ENCODE measurements at regions not wholly inside any gene's neighbourhood (a gene's known extent, or its start where the extent isn't known, plus 50 kb on each side); places are given as distances from the start of the nearest gene placed in this dataset.

DNA sequence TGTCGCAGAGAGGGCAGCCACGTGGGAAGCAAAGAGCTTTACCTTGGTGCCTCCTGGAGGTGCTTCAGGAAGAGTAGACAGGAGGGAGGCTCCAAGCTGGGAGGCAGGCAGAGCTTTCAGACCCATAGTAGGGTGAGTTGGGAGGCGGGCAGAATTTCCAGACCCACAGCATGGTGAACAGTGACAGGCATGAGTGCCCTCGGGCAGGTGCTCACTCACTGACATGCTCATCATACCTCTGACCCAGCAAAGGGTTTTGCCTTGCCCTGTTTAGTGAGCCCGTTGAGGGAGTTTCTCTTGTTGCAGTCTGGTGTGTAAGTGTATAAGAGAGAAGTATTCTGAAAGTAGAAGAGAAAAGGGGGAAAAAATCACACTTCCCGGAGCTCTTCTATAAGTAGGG lies 86.4 kb upstream of the NTM start:
- H3K4me1 Mint-ChIP-seq = no peaks in the 10 kb centered on the region
- no peaks in the 10 kb centered on the region for H3K9me3 Mint-ChIP-seq
- ATAC-seq (no peak), DNase-seq (no peak)
- H3K4me3 Mint-ChIP-seq = no peak overlapping the region
- no peaks in the 10 kb centered on the region for H3K27me3 Mint-ChIP-seq
- no peak overlapping the region for H3K27ac Mint-ChIP-seq
- no peaks in the 10 kb centered on the region for H3K36me3 Mint-ChIP-seq (ENCODE audit: low read depth)

DNA sequence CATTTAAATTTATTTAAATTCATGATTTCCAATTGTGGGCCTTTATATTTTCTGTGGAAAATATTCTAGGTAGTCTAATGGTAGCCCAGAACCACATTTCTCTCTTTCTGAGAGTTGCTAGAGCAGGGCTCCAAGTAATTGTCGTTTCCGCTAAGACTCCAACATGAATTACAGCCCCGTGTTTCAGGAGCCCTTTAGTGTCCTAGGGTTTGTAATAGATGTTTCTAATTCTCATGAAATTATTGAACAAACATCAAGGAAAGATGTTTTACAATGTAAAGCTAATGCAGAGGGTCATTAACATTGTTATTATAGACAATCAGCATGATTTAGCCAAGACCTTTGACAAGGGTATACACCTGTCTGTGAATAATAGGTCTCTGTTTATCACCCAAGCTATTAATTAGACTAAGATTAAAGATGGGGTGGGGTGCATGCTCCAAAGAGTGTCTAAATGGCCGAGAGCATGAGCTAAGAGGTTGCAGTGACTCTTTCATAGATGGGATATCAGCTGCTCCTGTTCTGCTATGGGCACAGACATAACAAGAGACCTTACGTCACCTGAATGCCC lies 81.8 kb upstream of the NTM start:
- DNase-seq (no peak), ATAC-seq (no peak)
- Mint-ChIP-seq H3K27me3 (no peaks in the 10 kb centered on the region), H3K4me1 (no peaks in the 10 kb centered on the region), H3K36me3 (ENCODE audit: low read depth) (no peaks in the 10 kb centered on the region), H3K9me3 (no peaks in the 10 kb centered on the region), H3K4me3 (no peak overlapping the region), H3K27ac (no peak overlapping the region)

DNA sequence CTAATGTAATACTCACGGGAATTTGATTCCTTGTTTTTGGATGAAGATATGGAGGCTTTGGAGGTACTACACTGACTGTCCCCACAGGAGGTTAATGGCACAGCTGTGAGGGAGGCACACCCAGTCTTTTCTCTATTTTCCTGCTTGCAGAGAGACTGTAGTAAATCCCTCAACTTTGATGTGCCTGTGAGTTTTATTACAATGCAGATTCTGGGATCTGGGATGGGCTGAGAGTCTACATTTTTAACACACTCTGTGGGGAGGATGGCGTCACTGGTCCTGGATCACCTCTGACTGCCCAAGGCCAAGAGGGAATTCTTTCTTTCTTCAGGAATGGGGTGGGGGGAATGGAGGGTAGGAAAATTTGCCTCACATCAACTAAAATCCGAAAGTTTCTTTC lies 80.2 kb upstream of the NTM start:
- no peak overlapping the region for H3K27ac Mint-ChIP-seq
- H3K9me3 Mint-ChIP-seq = no peaks in the 10 kb centered on the region
- DNase-seq (no peak), ATAC-seq (no peak)
- no peak overlapping the region for H3K4me3 Mint-ChIP-seq
- H3K27me3 Mint-ChIP-seq = no peaks in the 10 kb centered on the region
- H3K36me3 Mint-ChIP-seq (ENCODE audit: low read depth) = no peaks in the 10 kb centered on the region
- H3K4me1 Mint-ChIP-seq = no peaks in the 10 kb centered on the region

DNA sequence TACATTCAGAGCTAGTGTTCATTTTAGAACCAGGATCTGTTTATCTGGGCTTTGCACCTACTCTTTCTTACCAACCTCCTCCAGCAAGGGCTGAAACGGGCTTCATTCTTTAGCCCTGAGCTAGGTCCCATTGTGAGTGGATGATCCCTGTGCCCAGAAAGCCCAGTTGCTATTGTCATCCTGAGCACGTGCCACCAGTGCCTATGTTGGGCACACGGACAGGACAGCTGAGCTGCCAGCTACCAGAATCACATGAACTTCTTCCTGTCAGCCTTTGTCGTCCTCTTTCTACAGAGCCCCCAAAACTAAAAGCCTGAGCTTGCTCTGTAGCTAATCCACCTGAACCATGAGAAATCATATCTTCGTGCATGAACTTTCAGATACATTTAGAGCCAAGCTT lies 74.4 kb upstream of the NTM start:
- DNase-seq (no peak), ATAC-seq (no peak)
- Mint-ChIP-seq H3K4me1 (no peaks in the 10 kb centered on the region), H3K27me3 (peaks cover 7% of the 10 kb centered on the region), H3K9me3 (peaks cover 5% of the 10 kb centered on the region), H3K36me3 (ENCODE audit: low read depth) (no peaks in the 10 kb centered on the region), H3K4me3 (no peak overlapping the region), H3K27ac (no peak overlapping the region)

DNA sequence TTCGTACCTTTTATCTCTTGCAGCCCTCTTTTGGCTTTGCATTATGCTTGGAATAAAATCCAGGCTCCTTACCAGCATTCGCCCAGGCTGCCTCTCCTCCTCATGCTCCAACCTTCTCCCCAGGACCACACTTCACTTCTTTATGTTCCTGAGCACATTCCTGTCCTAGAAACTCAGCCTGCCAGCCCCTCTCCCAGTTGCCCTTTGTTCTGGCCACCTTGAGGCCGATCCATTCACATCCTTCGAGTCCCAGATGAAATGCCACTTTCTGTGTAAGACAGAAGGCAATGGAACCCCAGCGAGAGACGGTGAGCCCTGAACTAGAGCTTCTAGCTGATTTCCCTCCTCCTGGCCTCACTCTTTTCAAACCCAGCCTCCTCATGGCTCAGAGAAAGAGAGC lies 73.0 kb upstream of the NTM start:
- Mint-ChIP-seq H3K27ac (no peak overlapping the region), H3K36me3 (ENCODE audit: low read depth) (no peaks in the 10 kb centered on the region), H3K4me1 (no peaks in the 10 kb centered on the region), H3K4me3 (no peak overlapping the region), H3K27me3 (peaks cover 7% of the 10 kb centered on the region), H3K9me3 (peaks cover 5% of the 10 kb centered on the region)
- DNase-seq (no peak), ATAC-seq (no peak)

DNA sequence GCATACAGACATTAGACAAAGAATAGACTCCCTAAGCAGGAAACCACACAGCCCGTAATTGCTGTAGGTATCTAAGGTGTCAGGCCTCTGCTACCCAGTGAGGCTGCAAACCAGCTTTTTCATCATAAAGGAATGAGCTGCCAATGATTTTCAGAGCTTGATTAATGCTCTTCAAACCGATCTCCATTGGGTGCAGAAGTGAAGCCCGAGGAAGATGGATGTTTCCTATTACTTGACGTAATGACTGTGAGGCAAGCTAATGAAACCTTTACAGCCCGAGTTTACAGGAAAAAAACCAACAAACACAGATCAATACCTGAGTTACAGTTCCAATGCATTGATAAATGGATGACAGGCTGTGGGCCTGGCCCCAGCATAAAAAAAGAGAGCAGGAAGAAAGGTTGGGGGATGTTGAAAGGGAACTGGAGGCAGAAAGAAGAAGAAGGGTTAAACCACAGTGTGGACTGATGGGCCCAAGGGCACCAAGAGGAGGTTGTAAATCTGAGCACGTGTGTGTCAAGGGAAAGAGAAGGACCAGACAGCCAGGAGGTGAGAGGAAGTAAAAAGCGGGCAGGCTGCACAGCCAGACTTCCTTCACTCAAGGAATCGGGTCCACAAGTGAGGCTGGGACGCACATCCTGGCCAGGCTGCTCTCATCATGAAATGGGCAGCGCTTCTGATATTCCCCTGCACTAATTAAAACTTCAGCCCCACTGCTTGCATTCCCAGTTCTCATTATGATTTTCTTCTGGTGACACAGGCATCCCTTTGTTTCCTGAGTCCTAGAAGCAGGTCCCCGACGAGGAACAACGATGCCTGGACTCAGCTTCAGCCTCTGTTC lies 70.6 kb upstream of the NTM start:
- no peak for ATAC-seq
- no peak for DNase-seq
- H3K9me3 Mint-ChIP-seq = peaks cover 5% of the 10 kb centered on the region
- no peak overlapping the region for H3K4me3 Mint-ChIP-seq
- no peaks in the 10 kb centered on the region for H3K4me1 Mint-ChIP-seq
- no peaks in the 10 kb centered on the region for H3K36me3 Mint-ChIP-seq (ENCODE audit: low read depth)
- H3K27me3 Mint-ChIP-seq = peaks cover 7% of the 10 kb centered on the region
- H3K27ac Mint-ChIP-seq = no peak overlapping the region

DNA sequence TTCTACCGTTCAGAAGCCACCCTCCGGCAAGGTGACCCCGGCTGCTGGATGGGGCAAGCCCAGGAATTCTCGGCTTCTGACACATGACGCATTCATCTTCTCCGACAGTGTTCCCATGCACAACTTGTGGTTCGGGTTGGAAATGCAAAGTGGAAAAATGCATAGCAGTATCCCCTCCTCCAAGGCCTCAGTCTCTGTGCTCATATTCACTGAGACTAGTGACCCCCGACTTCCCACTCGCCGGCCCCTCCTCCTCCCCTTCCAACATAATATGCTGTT lies 70.0 kb upstream of the NTM start:
- ATAC-seq (no peak), DNase-seq (no peak)
- no peak overlapping the region for H3K4me3 Mint-ChIP-seq
- peaks cover 5% of the 10 kb centered on the region for H3K9me3 Mint-ChIP-seq
- H3K27me3 Mint-ChIP-seq = peaks cover 7% of the 10 kb centered on the region
- H3K27ac Mint-ChIP-seq = no peak overlapping the region
- H3K4me1 Mint-ChIP-seq = no peaks in the 10 kb centered on the region
- H3K36me3 Mint-ChIP-seq (ENCODE audit: low read depth) = no peaks in the 10 kb centered on the region

DNA sequence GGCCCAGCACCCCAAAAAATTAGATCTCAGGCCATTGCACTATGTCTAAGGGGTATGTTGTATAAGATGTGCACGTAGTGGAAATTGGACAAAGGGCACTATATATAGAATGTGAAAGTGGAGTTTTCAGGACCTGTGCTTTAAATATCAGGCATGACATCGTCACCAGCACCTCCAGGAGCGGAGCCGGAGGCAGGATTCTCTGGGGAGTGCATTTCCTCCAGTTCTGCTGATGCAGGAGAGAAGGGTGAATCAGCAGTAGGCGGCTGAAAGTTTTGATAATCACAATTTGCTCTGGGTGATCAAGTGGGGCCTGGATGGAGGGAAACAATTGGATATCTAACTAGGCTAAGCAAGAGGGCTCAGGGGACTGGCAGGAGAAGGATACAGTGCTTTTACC lies 69.1 kb upstream of the NTM start:
- Mint-ChIP-seq H3K9me3 (peaks cover 5% of the 10 kb centered on the region), H3K4me1 (no peaks in the 10 kb centered on the region), H3K36me3 (ENCODE audit: low read depth) (no peaks in the 10 kb centered on the region), H3K4me3 (no peak overlapping the region), H3K27me3 (peaks cover 7% of the 10 kb centered on the region), H3K27ac (no peak overlapping the region)
- ATAC-seq = no peak
- no peak for DNase-seq

DNA sequence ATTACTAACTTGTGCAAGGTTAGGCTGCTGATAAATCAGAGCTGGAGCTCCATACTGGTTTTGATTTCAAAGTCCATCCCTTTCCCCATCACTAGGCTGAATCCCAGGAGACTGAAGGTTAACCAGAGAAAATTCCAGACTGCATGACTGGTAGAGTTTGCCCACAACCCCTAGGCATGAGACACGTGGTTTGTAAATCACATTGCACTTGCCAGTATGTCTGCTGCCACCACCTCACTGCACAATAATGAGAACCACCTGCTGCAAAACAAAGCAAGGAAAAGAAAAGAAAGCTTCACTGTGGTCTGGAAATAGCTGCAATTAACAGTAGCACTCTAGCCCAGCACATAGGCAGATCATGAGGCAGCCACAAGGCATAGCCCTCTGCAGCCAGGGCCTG lies 67.6 kb upstream of the NTM start:
- H3K27ac Mint-ChIP-seq = no peak overlapping the region
- H3K27me3 Mint-ChIP-seq = peaks cover 7% of the 10 kb centered on the region
- H3K4me1 Mint-ChIP-seq = no peaks in the 10 kb centered on the region
- no peak for DNase-seq
- H3K9me3 Mint-ChIP-seq = peaks cover 5% of the 10 kb centered on the region
- no peaks in the 10 kb centered on the region for H3K36me3 Mint-ChIP-seq (ENCODE audit: low read depth)
- H3K4me3 Mint-ChIP-seq = no peak overlapping the region
- ATAC-seq = no peak

DNA sequence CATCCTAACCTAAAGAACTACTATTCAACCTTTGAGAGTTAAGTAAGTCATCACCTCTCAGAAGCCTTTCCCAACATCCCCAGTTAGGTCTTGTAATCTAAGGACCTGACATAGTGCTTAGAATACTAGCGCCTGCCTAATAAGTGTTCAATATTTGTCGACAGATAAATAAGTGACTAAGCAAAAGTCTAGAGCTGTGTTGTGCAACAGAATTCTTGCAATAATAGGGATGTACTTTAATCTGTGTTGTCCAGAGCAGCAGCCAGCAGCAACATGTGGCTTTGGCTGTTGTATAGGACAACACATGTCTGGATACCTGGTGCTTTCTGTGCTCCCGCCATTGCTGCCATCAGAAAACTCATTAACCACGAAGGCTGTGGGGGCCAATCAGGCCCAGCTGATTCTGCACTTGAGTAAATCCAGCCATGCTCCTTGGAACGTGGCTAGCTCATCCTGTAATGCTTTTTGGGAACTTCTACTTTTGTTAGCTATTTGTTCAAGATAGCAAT lies 66.8 kb upstream of the NTM start:
- H3K27me3 Mint-ChIP-seq = peaks cover 7% of the 10 kb centered on the region
- ATAC-seq (no peak), DNase-seq (no peak)
- no peaks in the 10 kb centered on the region for H3K4me1 Mint-ChIP-seq
- peaks cover 5% of the 10 kb centered on the region for H3K9me3 Mint-ChIP-seq
- no peak overlapping the region for H3K4me3 Mint-ChIP-seq
- no peaks in the 10 kb centered on the region for H3K36me3 Mint-ChIP-seq (ENCODE audit: low read depth)
- no peak overlapping the region for H3K27ac Mint-ChIP-seq

DNA sequence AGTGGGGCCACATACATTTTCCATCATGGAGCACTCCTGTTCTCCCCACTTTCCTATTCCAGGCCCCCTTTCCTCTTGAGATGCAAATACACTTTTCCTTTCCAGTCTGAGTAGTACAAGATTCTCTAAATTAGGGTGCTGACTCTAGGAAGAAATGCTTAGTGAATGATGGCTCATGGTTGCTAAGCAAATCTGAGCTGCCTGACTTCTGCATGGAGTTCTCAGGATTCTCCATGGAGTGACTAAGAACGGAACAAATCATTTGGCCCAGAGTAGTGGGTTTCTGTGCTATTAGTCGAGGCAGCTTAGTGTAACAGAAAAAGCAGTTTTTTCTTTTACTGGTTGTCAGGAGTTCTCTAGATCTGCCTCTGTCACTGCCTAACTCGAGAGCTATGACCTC lies 65.4 kb upstream of the NTM start:
- H3K9me3 Mint-ChIP-seq = peaks cover 5% of the 10 kb centered on the region
- no peaks in the 10 kb centered on the region for H3K4me1 Mint-ChIP-seq
- H3K36me3 Mint-ChIP-seq (ENCODE audit: low read depth) = no peaks in the 10 kb centered on the region
- ATAC-seq = no peak
- no peak for DNase-seq
- peaks cover 4% of the 10 kb centered on the region for H3K27me3 Mint-ChIP-seq
- H3K27ac Mint-ChIP-seq = no peak overlapping the region
- H3K4me3 Mint-ChIP-seq = no peak overlapping the region

DNA sequence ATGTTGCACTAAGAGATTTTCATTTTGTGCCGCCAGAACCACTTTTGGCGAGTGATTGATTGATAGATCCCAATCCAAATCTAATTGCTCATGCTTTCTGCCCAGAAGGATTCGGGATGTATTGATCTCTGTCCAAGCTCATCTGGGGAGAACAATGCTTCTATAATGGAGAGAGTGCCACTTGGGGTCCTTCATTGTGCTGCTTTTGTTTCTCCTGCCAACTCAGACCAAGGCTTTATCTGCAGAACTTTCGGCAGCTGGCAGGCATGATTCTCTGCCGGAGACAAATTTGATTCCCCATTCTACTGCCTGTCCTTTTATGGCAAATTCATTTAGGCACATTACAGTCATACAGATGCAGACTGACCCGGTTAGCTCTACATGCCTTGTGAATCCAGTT lies 62.9 kb upstream of the NTM start:
- Mint-ChIP-seq H3K27me3 (no peaks in the 10 kb centered on the region), H3K9me3 (no peaks in the 10 kb centered on the region), H3K4me1 (no peaks in the 10 kb centered on the region), H3K36me3 (ENCODE audit: low read depth) (no peaks in the 10 kb centered on the region), H3K27ac (no peak overlapping the region), H3K4me3 (no peak overlapping the region)
- no peak for DNase-seq
- no peak for ATAC-seq

DNA sequence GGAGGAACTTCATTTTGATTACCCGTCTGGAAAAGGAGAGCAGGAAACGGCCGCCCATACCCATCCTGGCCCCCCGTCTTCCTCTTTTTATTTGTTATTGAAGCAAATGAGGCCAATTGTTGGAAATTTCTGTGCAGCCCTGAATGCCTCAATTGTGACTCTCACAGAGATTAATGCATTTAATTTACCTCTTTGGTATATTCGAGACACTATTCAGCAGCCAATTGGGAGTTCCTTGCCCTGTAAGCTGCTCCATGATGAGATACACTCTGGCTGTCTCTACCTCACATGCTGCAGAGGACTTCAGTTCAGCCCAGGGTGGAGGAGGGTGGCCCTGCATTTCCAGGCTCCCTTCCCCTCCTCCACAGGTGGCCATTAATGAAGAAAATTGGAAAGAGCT lies 60.6 kb upstream of the NTM start:
- Mint-ChIP-seq H3K36me3 (ENCODE audit: low read depth) (no peaks in the 10 kb centered on the region), H3K9me3 (no peaks in the 10 kb centered on the region), H3K27me3 (no peaks in the 10 kb centered on the region), H3K27ac (no peak overlapping the region), H3K4me3 (no peak overlapping the region), H3K4me1 (no peaks in the 10 kb centered on the region)
- no peak for DNase-seq
- no peak for ATAC-seq

DNA sequence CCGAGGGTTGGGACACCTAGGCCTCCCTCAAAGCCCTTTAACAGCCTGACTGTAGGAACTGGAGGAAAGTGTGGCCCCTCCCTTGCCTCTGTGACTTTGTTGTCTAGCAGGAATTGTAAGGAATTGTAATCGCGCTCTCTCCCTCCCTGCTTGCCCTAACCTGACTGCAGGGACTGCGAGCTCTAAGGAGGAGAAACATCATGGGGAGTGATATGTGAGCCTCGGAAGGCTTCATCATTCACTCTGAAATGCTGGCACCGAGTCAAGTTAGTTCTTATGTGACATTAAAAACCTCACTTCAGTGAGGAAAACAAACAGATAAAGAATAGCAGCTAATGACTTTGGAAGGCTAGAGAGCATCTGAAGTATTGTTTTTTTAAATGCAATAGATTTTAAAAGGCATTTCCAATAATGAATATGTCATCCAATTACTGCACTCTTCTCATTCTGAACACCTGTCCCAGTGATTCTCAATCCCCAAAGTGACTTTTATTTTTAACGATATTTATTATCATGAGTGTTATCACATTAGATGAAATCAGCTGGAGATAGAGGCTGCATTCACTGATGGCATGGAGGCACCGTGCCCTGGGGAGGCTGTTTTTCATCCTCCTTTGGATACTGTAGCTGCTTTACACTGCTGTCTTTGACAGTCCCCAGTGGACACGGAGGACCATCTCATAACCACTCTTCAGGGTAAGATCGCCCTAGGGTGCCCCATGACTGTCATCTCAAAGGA lies 58.5 kb upstream of the NTM start:
- no peaks in the 10 kb centered on the region for H3K36me3 Mint-ChIP-seq (ENCODE audit: low read depth)
- ATAC-seq = no peak
- no peaks in the 10 kb centered on the region for H3K4me1 Mint-ChIP-seq
- no peak for DNase-seq
- H3K27ac Mint-ChIP-seq = no peak overlapping the region
- H3K9me3 Mint-ChIP-seq = peaks cover 5% of the 10 kb centered on the region
- no peak overlapping the region for H3K4me3 Mint-ChIP-seq
- H3K27me3 Mint-ChIP-seq = no peaks in the 10 kb centered on the region

Data from activated naive CD8-positive, alpha-beta T cell treated with anti-CD3 and anti-CD28 coated beads, Interleukin-2, amount 50 U/mL, for 24 hours (primary cell).